ENCODE measurements at regions not wholly inside any gene's neighbourhood (a gene's known extent, or its start where the extent isn't known, plus 50 kb on each side); places are given as distances from the start of the nearest gene placed in this dataset.

GRCh38 chr20:11114382-11114781, 440.6 kb upstream of the JAG1 start:
- TF ChIP-seq CTCF (conservative IDR thresholded peaks at IDR 0.05 in 1 of 2, IDR thresholded peaks at IDR 0.05 in 1 of 2; ENCODE audit: extremely low read depth in 1 of 2, insufficient read depth in 1 of 2, low read depth in 1 of 2, low read length in 2 of 2), result no peak
- TF ChIP-seq EZH2 (IDR thresholded peaks at IDR 0.05; ENCODE audit: borderline replicate concordance, low read length), result no peak

All from mammary epithelial cell (primary cell).